HG02938 (cell line): ENCODE measurements at regions not wholly inside any gene's neighbourhood (a gene's known extent, or its start where the extent isn't known, plus 50 kb on each side); places are given as distances from the start of the nearest gene placed in this dataset.
"Not testable (repeated sequence)": the region's sequence is repeated elsewhere in the genome, so short reads cannot be mapped to it uniquely, and the experiment has no call there.

Source experiments
- ATAC-seq: cut with Tn5 transposase; IDR thresholded peaks from one replicate; pipeline ENCODE4 v1.9.1; 2021; ENCODE audit warnings: mild to moderate bottlenecking, moderate library complexity; ENCODE audit not compliant: unreplicated experiment

DNA sequence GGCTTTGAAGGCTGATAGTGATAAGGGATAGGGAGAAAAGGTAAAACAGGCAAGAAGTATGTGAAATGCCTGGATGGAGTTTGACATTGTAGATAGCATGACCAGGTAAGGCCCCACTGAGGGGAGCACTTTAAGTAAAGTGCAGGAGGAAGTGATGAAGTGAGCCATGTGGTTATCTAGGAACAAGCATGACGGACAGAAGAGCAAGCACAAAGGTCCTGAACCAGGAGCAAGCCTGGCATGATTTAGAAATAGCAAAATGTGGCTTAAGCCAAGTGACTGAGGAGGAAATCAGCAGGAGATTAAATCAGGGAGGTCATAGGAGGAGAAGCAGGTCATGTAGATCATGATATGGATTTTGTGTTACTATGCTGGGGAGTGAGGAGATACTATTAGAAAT, 129.2 kb downstream of the GLUL start:
- no peak for ATAC-seq

GRCh38 chr1:182261655-182262054, 129.9 kb downstream of the GLUL start:
- ATAC-seq = no peak

DNA sequence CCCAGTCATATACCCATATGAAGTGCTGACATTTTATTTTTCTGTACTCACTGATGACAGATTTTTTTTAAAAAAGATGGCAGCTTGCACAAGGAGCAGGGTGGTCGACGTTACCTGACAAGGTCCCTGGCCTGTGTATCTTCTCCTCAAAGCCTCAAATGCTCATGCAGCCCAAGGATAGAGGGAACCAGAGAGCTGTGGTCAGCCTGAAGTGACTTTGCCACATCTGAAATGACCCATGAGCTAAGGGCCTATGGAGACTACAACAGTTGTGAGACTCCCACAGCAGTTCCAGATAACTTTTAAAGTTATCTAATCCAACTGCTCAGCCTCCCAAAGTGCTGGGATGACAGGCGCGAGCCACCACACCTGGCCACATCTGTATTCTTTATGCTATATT, 131.1 kb downstream of the GLUL start:
- no peak for ATAC-seq

- no peak for ATAC-seq
Observed at GRCh38 chr1:182259968-182260367, 131.6 kb downstream of the GLUL start.

DNA sequence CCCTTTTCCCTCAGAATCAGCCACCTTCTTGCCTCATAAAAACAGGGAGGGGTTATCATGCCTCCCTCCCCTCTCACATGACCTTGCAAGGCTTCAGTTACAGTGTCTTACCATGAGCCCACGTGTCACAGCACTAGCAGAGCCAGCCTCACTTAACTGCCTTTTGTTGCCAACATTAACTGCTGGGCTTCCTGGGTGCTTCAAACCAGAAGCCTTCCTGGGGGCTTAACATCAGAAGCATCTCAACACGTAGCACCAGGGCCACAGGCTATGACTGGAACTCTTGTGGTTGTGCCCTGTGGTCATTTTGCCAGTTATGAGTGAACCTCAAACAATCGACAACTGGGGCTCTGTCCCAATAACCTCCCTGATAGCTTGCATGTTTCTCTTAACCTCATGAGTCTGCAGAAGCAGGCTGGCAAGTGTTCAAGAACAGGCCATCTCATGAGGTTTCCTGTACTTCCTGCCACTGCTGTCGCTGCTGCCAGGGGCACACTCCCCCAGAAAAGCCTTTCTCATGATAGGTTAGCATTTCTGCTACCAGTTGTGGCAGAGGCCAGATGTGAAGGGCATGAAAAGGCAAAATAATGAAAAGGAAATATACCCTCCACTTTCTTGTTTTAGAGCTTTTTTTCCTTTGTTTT, 132.2 kb downstream of the GLUL start:
- ATAC-seq = peak; percentile 63

GRCh38 chr1:182257369-182258063, 134.1 kb downstream of the GLUL start:
- ATAC-seq = no peak

DNA sequence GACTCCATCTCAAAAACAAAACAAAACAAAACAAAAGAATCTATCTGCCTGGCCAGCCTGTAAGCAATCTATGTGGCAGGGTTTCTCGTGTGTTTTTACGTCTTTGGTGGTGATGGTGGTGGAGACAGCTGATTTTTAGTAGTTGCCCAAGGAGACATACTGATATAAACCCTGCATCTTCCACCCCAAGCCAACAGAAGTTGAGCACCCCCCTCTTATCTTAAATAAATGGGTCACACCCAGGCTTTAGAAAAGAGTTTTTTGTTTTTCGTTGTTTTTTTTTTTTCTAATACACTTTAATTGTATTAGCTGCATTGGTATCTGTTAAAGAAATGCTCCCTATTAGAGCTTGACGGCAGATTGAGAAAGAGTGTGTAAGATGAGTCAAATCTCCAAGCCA, 134.7 kb downstream of the GLUL start:
- no peak for ATAC-seq

DNA sequence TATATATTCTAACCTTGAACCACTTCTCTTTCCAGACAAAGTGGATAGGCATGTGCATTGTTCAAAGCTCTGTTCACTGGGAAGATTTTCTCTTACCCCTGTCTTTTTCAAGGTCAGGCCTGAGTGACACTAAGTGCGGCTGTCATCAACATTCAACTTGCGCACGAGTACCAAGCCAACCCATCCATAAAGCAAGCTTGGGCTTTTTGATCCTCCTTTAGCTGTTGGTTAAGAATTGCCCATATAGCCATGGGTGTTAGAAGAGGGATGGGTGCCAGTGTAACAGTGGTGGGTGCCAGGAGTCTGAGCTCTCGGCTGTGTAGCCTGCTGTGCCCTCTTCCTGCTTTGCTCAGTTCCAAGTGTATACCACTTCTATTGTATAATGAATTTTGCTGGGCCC, 136.1 kb downstream of the GLUL start:
- no peak for ATAC-seq

GRCh38 chr1:182253319-182253860, 138.2 kb downstream of the GLUL start:
- ATAC-seq = no peak

DNA sequence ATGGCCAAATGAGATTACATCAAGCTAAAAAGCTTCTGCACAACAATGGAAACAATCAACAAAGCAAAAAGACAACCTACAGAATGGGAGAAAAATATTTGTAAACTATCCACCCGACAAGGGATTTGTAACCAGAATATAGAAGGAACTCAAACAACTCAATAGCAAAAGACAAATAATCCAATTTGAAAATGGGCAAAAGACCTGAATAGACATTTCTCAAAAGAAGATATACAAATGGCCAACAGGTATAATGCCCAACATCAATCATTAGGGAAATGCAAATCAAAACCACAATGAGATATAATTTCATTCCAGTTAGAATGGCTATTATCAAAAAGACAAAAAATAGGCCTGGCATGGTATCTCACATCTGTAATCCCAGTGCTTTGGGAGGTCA, 140.0 kb downstream of the GLUL start:
- ATAC-seq = no peak

GRCh38 chr1:182249201-182249676, 142.4 kb downstream of the GLUL start:
- ATAC-seq = peak; percentile 64

- peak; percentile 10 for ATAC-seq
Observed at GRCh38 chr1:182248721-182249120, 142.9 kb downstream of the GLUL start.

DNA sequence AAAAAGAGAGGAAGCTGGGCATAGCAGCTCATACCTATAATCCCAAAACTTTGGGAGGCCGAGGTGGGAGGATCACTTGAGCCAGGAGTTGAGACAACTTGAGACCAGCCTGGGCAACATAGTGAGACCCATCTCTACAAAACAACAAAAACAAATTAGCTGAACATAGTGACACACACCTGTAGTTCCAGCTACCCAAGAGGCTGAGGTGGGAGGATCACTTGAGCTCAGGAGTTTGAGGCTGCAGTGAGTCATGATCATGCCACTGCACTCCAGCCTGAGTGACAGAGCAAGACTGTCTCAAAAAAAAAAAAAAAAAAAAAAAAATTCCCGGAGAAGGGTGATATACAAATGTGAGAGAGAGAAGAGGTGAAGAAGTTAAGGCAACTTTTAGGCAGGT, 143.8 kb downstream of the GLUL start:
- not testable (repeated sequence) for ATAC-seq

DNA sequence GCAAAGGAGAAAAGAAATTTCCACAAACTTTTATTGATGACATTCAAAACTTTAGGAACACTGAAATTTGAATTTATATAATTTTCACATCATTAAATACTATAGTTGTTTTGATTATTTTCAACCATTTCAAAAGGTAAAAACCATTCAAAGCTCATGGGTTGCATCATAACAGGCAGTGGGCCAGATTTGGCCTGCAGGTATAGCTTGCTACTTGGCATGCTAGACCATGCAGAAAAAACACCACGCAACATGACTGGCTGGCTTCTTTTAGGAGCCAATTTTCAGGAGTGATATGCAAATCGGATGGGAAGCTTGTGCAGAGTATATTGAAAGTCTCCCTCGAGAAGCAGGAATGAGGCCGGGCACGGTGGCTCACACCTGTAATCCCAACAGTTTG, 144.8 kb downstream of the GLUL start:
- no peak for ATAC-seq

GRCh38 chr1:182245040-182245439, 146.6 kb downstream of the GLUL start:
- no peak for ATAC-seq

DNA sequence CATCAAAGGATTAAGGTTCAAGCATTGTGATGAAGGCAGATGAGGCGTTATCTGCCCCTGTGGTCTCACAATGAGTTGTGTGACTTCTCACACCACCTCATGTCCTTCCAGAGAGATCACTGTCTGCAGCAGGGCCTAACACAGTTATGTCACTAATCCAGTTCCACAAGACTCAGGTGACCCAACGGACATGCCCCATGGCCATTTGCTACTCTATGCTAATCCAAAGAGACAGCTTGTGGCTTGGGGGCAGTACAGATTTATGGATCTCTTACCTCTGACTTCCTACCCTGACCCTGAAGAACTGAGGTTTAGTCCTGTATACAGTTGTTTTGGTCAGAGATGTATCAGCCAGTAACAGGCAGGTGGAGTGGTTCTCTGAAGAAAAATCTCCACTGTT, 147.1 kb downstream of the GLUL start:
- ATAC-seq = no peak

- no peak for ATAC-seq
Observed at GRCh38 chr1:182242641-182243040, 148.9 kb downstream of the GLUL start.

DNA sequence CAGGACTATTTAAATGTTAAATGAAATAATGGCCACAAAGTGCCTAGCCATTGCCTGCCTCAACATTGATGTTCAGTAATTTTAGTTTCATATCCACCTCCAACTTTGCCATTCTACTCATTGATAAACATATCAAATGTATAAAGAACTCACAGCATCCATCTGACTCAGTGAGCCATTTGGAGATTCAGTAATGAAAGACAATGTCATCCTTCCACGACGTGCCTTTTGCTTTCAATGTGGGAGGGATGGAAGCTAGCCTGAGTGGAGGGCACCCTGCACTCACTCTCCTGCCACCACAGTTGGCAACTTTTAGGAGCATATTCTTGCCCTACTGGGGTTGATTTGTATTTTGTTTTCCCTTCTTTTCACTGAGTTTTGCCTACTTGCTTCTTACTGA, 151.5 kb downstream of the GLUL start:
- no peak for ATAC-seq

GRCh38 chr1:182238421-182238820, 153.2 kb downstream of the GLUL start:
- no peak for ATAC-seq

GRCh38 chr1:182237329-182237728, 154.3 kb downstream of the GLUL start:
- no peak for ATAC-seq

- no peak for ATAC-seq
Observed at GRCh38 chr1:182236651-182237077, 154.9 kb downstream of the GLUL start.

DNA sequence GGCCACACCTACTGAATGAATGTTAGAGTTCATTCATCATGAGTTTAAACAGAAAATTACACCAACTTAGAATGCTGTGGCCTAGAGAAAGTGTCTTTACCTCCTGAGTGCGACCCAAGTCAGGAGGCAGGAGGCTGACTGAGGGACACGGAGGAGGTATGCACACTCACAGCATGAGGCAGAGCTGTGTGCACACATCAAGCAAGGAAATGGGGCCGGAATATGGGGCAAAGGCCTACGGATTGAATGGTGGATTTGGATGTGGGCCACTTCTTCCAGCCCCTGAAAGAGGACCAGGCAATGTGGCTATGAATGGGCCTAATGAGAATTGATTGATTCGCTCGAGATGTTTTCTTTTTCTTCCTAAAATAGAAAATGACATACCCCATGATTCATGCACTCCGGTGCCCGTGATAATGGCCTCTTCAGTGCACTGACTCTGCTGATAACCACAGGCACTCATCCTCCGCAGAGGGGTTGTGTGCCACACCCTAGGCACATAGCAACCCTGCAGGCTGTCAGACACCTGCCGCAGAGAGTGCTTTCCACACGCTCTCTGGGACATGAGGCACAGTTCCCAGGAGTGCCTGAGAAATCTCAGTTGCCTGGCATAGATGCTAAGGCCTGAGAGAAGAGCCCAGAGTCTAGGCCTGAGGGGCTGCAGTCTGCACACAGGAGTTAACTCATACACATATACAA, 155.5 kb downstream of the GLUL start:
- ATAC-seq = no peak
